H9 (cell line): ENCODE measurements at regions not wholly inside any gene's neighbourhood (a gene's known extent, or its start where the extent isn't known, plus 50 kb on each side); places are given as distances from the start of the nearest gene placed in this dataset.

Experiments
- DNase-seq: peaks from one replicate; pipeline ENCODE4 v3.0.0-alpha.2; 2017
- H2AFZ ChIP-seq: one replicate; pipeline ENCODE4 v1.6.1; 2013; ENCODE audit warnings: mild to moderate bottlenecking, low read length, control low read depth, moderate library complexity
- H2AK5ac ChIP-seq: 2 replicates; pipeline ENCODE4 v1.6.1; 2013; ENCODE audit warnings: low read length, control low read depth, mixed read lengths; ENCODE audit not compliant: insufficient read length
- H2BK120ac ChIP-seq: one replicate; pipeline ENCODE4 v1.6.1; 2013; ENCODE audit warnings: low read depth, mild to moderate bottlenecking, low read length, control low read depth, inconsistent platforms; ENCODE audit not compliant: poor library complexity, severe bottlenecking
- H2BK12ac ChIP-seq: 2 replicates; pipeline ENCODE4 v1.6.1; 2013; ENCODE audit warnings: low read length, control low read depth, mixed read lengths, low read depth; ENCODE audit not compliant: insufficient read length
- H2BK15ac ChIP-seq: 2 replicates; pipeline ENCODE4 v1.6.1; 2013; ENCODE audit warnings: low read depth, low read length, control low read depth
- H2BK20ac ChIP-seq: one replicate; pipeline ENCODE4 v1.6.1; 2013; ENCODE audit warnings: low read depth, mild to moderate bottlenecking, low read length, control low read depth, inconsistent platforms; ENCODE audit not compliant: poor library complexity, severe bottlenecking
- H2BK5ac ChIP-seq: 2 replicates; pipeline ENCODE4 v1.6.1; 2013; ENCODE audit warnings: low read length, control low read depth, mixed read lengths; ENCODE audit not compliant: insufficient read length
- H3K14ac ChIP-seq: 2 replicates; pipeline ENCODE4 v1.6.1; 2013; ENCODE audit warnings: low read length, control low read depth; ENCODE audit not compliant: insufficient read depth
- H3K18ac ChIP-seq: 2 replicates; pipeline ENCODE4 v1.6.1; 2013; ENCODE audit warnings: low read depth, mild to moderate bottlenecking, mixed read lengths, low read length, control low read depth; ENCODE audit not compliant: insufficient read length
- H3K23ac ChIP-seq: 2 replicates; pipeline ENCODE4 v1.6.1; 2013; ENCODE audit warnings: low read length, control low read depth, mixed read lengths, low read depth; ENCODE audit not compliant: insufficient read length
- H3K23me2 ChIP-seq: 2 replicates; pipeline ENCODE4 v1.6.1; 2013; ENCODE audit warnings: low read depth, mild to moderate bottlenecking, mixed read lengths, low read length, control low read depth; ENCODE audit not compliant: insufficient read length, poor library complexity, severe bottlenecking
- H3K27ac ChIP-seq: 2 replicates; pipeline ENCODE4 v1.5.1; 2013; ENCODE audit warnings: low read length, control low read depth, mixed read lengths, low read depth; ENCODE audit not compliant: insufficient read length
- H3K27me3 ChIP-seq: 2 replicates; pipeline ENCODE4 v1.6.1; 2013; ENCODE audit warnings: low read length, control low read depth, inconsistent platforms; ENCODE audit not compliant: insufficient read depth
- H3K4ac ChIP-seq: 2 replicates; pipeline ENCODE4 v1.6.1; 2013; ENCODE audit warnings: low read depth, mild to moderate bottlenecking, control low read depth, inconsistent platforms, low read length, moderate library complexity
- H3K4me1 ChIP-seq: 2 replicates; pipeline ENCODE4 v1.6.1; 2013; ENCODE audit warnings: low read length, control low read depth, inconsistent platforms; ENCODE audit not compliant: insufficient read depth
- H3K4me2 ChIP-seq: 2 replicates; pipeline ENCODE4 v1.6.1; 2013; ENCODE audit warnings: low read length, control low read depth, mixed read lengths; ENCODE audit not compliant: insufficient read length, insufficient read depth
- H3K56ac ChIP-seq: 2 replicates; pipeline ENCODE4 v1.6.1; 2013; ENCODE audit warnings: low read depth, mild to moderate bottlenecking, mixed read lengths, low read length, control low read depth; ENCODE audit not compliant: insufficient read length
- H3K79me1 ChIP-seq: 2 replicates; pipeline ENCODE4 v1.6.1; 2013; ENCODE audit warnings: low read depth, mild to moderate bottlenecking, moderate library complexity, low read length, control low read depth, inconsistent platforms; ENCODE audit not compliant: insufficient read depth, poor library complexity, severe bottlenecking
- H3K79me2 ChIP-seq: 2 replicates; pipeline ENCODE4 v1.6.1; 2013; ENCODE audit warnings: low read length, control low read depth, inconsistent platforms; ENCODE audit not compliant: insufficient read depth
- H3K9ac ChIP-seq: 2 replicates; pipeline ENCODE4 v1.6.1; 2013; ENCODE audit warnings: low read length, control low read depth, mixed read lengths; ENCODE audit not compliant: insufficient read length; ENCODE audit errors: extremely low read depth
- H3K9me3 ChIP-seq: one replicate; pipeline ENCODE4 v1.6.1; 2013; ENCODE audit warnings: low read depth, low read length, inconsistent platforms; ENCODE audit not compliant: control insufficient read depth
- H3T11ph ChIP-seq: one replicate; pipeline ENCODE4 v1.6.1; 2013; ENCODE audit warnings: mild to moderate bottlenecking, low read length, control low read depth, inconsistent platforms
- H4K20me1 ChIP-seq: one replicate; pipeline ENCODE4 v1.6.1; 2013; ENCODE audit not compliant: control insufficient read depth, insufficient read length, insufficient read depth
- H4K5ac ChIP-seq: 2 replicates; pipeline ENCODE4 v1.6.1; 2013; ENCODE audit warnings: low read depth, mild to moderate bottlenecking, mixed read lengths, low read length, control low read depth; ENCODE audit not compliant: insufficient read length
- H4K8ac ChIP-seq: replicated peaks from 2 replicates; pipeline ENCODE4 v1.6.1; 2013; ENCODE audit warnings: low read length, control low read depth, mixed read lengths, low read depth; ENCODE audit not compliant: insufficient read length
- H4K91ac ChIP-seq: 2 replicates; pipeline ENCODE4 v1.6.1; 2013; ENCODE audit warnings: low read depth, mild to moderate bottlenecking, moderate library complexity, mixed read lengths, low read length, control low read depth; ENCODE audit not compliant: insufficient read length
- H3K27ac Mint-ChIP-seq, 3 experiments: 2 replicates in 2 of 3; 3 replicates in 1 of 3; pipeline ENCODE4 v1.8.0; 2020 to 2021; ENCODE audit warnings: mixed read lengths in 3 of 3, mild to moderate bottlenecking in 1 of 3, moderate library complexity in 1 of 3
- H3K27me3 Mint-ChIP-seq: 2 replicates; pipeline ENCODE4 v1.8.0; 2021; ENCODE audit warnings: low read depth, mild to moderate bottlenecking, moderate library complexity, mixed read lengths
- H3K36me3 Mint-ChIP-seq, 3 experiments: 2 replicates in 2 of 3; 3 replicates in 1 of 3; pipeline ENCODE4 v1.8.0; 2020 to 2021; ENCODE audit warnings: low read depth in 3 of 3, mixed read lengths in 3 of 3; ENCODE audit not compliant: insufficient read depth in 1 of 3
- H3K4me1 Mint-ChIP-seq, 2 experiments: 2 replicates each; pipeline ENCODE4 v1.8.0; 2020; ENCODE audit warnings: mixed read lengths in 2 of 2
- H3K4me3 Mint-ChIP-seq, 2 experiments: 2 replicates in 1 of 2; 3 replicates in 1 of 2; pipeline ENCODE4 v1.8.0; 2020 to 2021; ENCODE audit warnings: mild to moderate bottlenecking in 2 of 2, mixed read lengths in 2 of 2, moderate library complexity in 1 of 2
- H3K9me3 Mint-ChIP-seq, 2 experiments: 2 replicates in 1 of 2; 3 replicates in 1 of 2; pipeline ENCODE4 v1.8.0; 2020; ENCODE audit warnings: mild to moderate bottlenecking in 2 of 2, mixed read lengths in 2 of 2, moderate library complexity in 1 of 2
- CTCF ChIP-seq: fragments of 200-600 bp; sonication (generic); conservative IDR thresholded peaks from 3 replicates; pipeline ENCODE4 v1.8.0; 2021; ENCODE audit warnings: antibody characterized with exemption, mild to moderate bottlenecking
- WGBS: extraction: QIAGEN DNeasy Blood & Tissue Kit; methylation state at CpG from one replicate; pipeline ENCODE4 v1.1.7; 2013; ENCODE audit warnings: missing lambda C conversion rate, low lambda C conversion rate, mixed read lengths; ENCODE audit not compliant: insufficient read length; ENCODE audit errors: extremely low coverage; 5-methylcytosine and 5-hydroxymethylcytosine counted together

- no CpG with 5 or more reads among the region's 10 CpGs for WGBS
- H3K4me2 ChIP-seq: no peak overlapping the region
These were observed 175.3 kb downstream of the QDPR start for GRCh38 chr4:17336524-17336961.

More at GRCh38 chr4:17336524-17336961, 175.3 kb downstream of the QDPR start:
- Histone ChIP-seq H4K8ac (no peak overlapping the region), H3K56ac (no peak overlapping the region), H3K9me3 (no peaks in the 10 kb centered on the region), H2AFZ (no peak overlapping the region), H3K27me3 (no peaks in the 10 kb centered on the region), H2BK15ac (no peak overlapping the region), H3K9ac (no peak overlapping the region), H3K4me1 (peaks cover 3% of the 10 kb centered on the region; the same call in 1 of the 2 replicates), H3K18ac (no peak overlapping the region), H3K79me2 (no peaks in the 10 kb centered on the region), H3K14ac (no peak overlapping the region), H3K79me1 (no peaks in the 10 kb centered on the region), H2BK20ac (no peak overlapping the region), H3T11ph (no peak overlapping the region), H4K91ac (no peak overlapping the region), H4K20me1 (no peaks in the 10 kb centered on the region), H3K23me2 (no peaks in the 10 kb centered on the region), H3K4ac (no peak overlapping the region), H3K23ac (no peak overlapping the region), H2BK5ac (no peak overlapping the region), H4K5ac (no peak overlapping the region), H2BK120ac (no peak overlapping the region), H2BK12ac (no peak overlapping the region), H2AK5ac (no peak overlapping the region), H3K27ac (no peak overlapping the region)
- no peak for TF ChIP-seq CTCF
- Mint-ChIP-seq H3K27ac (no peak overlapping the region; a peak in 1 of 7 replicates), H3K4me1 (peaks cover 5 to 7% of the 10 kb centered on the region in 2 experiments; a peak in 3 of 4 replicates), H3K27me3 (no peaks in the 10 kb centered on the region; the same call in 1 of the 2 replicates), H3K36me3 (no peaks in the 10 kb centered on the region), H3K4me3 (no peak overlapping the region), H3K9me3 (no peaks in the 10 kb centered on the region; a peak in 1 of 5 replicates)
- no peak for DNase-seq
